ENCODE measurements at regions not wholly inside any gene's neighbourhood (a gene's known extent, or its start where the extent isn't known, plus 50 kb on each side); places are given as distances from the start of the nearest gene placed in this dataset.
"Not testable (repeated sequence)": the region's sequence is repeated elsewhere in the genome, so short reads cannot be mapped to it uniquely, and the experiment has no call there.

- DNase-seq = peak; percentile 59
- CTCF ChIA-PET = no interaction called here
- H3K27me3 Mint-ChIP-seq (ENCODE audit: low read depth) = no peaks in the 10 kb centered on the region
- H3K27ac Mint-ChIP-seq = no peak overlapping the region
- no peaks in the 10 kb centered on the region for H3K36me3 Mint-ChIP-seq (ENCODE audit: low read depth)
- no peaks in the 10 kb centered on the region for H3K9me3 Mint-ChIP-seq
- intact Hi-C loops (cut with micrococcal nuclease) = no loop called here
- no peak overlapping the region for H3K4me3 Mint-ChIP-seq
- peaks cover 7% of the 10 kb centered on the region for H3K4me1 Mint-ChIP-seq (ENCODE audit: low read depth)
These were observed 62.6 kb upstream of the PMEPA1 start for GRCh38 chr20:57772349-57772964.

GRCh38 chr20:57770852-57771720 is 61.3 kb upstream of the PMEPA1 start:
- Mint-ChIP-seq H3K27ac (no peak overlapping the region), H3K36me3 (ENCODE audit: low read depth) (no peaks in the 10 kb centered on the region), H3K4me1 (ENCODE audit: low read depth) (peaks cover 7% of the 10 kb centered on the region), H3K4me3 (no peak overlapping the region), H3K27me3 (ENCODE audit: low read depth) (no peaks in the 10 kb centered on the region), H3K9me3 (no peaks in the 10 kb centered on the region)
- CTCF ChIA-PET = no interaction called here
- intact Hi-C loops (cut with micrococcal nuclease) = no loop called here
- DNase-seq = no peak

- H3K36me3 Mint-ChIP-seq (ENCODE audit: low read depth); H3K4me3 Mint-ChIP-seq; H3K4me1 Mint-ChIP-seq (ENCODE audit: low read depth); H3K27me3 Mint-ChIP-seq (ENCODE audit: low read depth); H3K9me3 Mint-ChIP-seq; H3K27ac Mint-ChIP-seq; DNase-seq; intact Hi-C loops (cut with micrococcal nuclease): not testable (repeated sequence)
- CTCF ChIA-PET = interaction anchor here (0.7 kb wide), 1 partner anchor 228 kb away, joined by 3 read pairs; no protein-coding TSS in a partner anchor
These were observed 60.6 kb upstream of the PMEPA1 start for GRCh38 chr20:57770401-57770800.

GRCh38 chr20:57769756-57770155 is 59.9 kb upstream of the PMEPA1 start:
- no peak for DNase-seq
- Mint-ChIP-seq H3K4me3 (no peak overlapping the region), H3K27ac (no peak overlapping the region), H3K36me3 (ENCODE audit: low read depth) (no peaks in the 10 kb centered on the region), H3K9me3 (no peaks in the 10 kb centered on the region), H3K27me3 (ENCODE audit: low read depth) (no peaks in the 10 kb centered on the region), H3K4me1 (ENCODE audit: low read depth) (peaks cover 7% of the 10 kb centered on the region)
- CTCF ChIA-PET = interaction anchor here (0.7 kb wide), 1 partner anchor 229 kb away, joined by 3 read pairs; no protein-coding TSS in a partner anchor
- intact Hi-C loops (cut with micrococcal nuclease) = no loop called here

GRCh38 chr20:57768519-57768918 is 58.7 kb upstream of the PMEPA1 start:
- intact Hi-C loops (cut with micrococcal nuclease) = no loop called here
- DNase-seq = no peak
- H3K27ac Mint-ChIP-seq = no peak overlapping the region
- CTCF ChIA-PET = no interaction called here
- no peaks in the 10 kb centered on the region for H3K27me3 Mint-ChIP-seq (ENCODE audit: low read depth)
- no peaks in the 10 kb centered on the region for H3K9me3 Mint-ChIP-seq
- no peak overlapping the region for H3K4me3 Mint-ChIP-seq
- H3K36me3 Mint-ChIP-seq (ENCODE audit: low read depth) = no peaks in the 10 kb centered on the region
- peaks cover 7% of the 10 kb centered on the region for H3K4me1 Mint-ChIP-seq (ENCODE audit: low read depth)

GRCh38 chr20:57767441-57767840 is 57.6 kb upstream of the PMEPA1 start:
- H3K9me3 Mint-ChIP-seq = no peaks in the 10 kb centered on the region
- no peaks in the 10 kb centered on the region for H3K36me3 Mint-ChIP-seq (ENCODE audit: low read depth)
- intact Hi-C loops (cut with micrococcal nuclease) = no loop called here
- H3K27ac Mint-ChIP-seq = no peak overlapping the region
- no peak overlapping the region for H3K4me3 Mint-ChIP-seq
- H3K4me1 Mint-ChIP-seq (ENCODE audit: low read depth) = peaks cover 7% of the 10 kb centered on the region
- H3K27me3 Mint-ChIP-seq (ENCODE audit: low read depth) = no peaks in the 10 kb centered on the region
- no peak for DNase-seq
- CTCF ChIA-PET = interaction anchor here (0.7 kb wide), 1 partner anchor 194 kb away, joined by 3 read pairs; no protein-coding TSS in a partner anchor

- H3K27ac Mint-ChIP-seq = no peak overlapping the region
- no peaks in the 10 kb centered on the region for H3K4me1 Mint-ChIP-seq (ENCODE audit: low read depth)
- H3K4me3 Mint-ChIP-seq = no peak overlapping the region
- CTCF ChIA-PET = no interaction called here
- DNase-seq = no peak
- no peaks in the 10 kb centered on the region for H3K27me3 Mint-ChIP-seq (ENCODE audit: low read depth)
- H3K9me3 Mint-ChIP-seq = no peaks in the 10 kb centered on the region
- no peaks in the 10 kb centered on the region for H3K36me3 Mint-ChIP-seq (ENCODE audit: low read depth)
- intact Hi-C loops (cut with micrococcal nuclease) = no loop called here
These were observed 53.4 kb upstream of the PMEPA1 start for GRCh38 chr20:57763235-57763595.

GRCh38 chr20:57762531-57763234 is 52.9 kb upstream of the PMEPA1 start:
- H3K36me3 Mint-ChIP-seq (ENCODE audit: low read depth) = no peaks in the 10 kb centered on the region
- no peaks in the 10 kb centered on the region for H3K9me3 Mint-ChIP-seq
- no peak for DNase-seq
- H3K4me1 Mint-ChIP-seq (ENCODE audit: low read depth) = no peaks in the 10 kb centered on the region
- no peak overlapping the region for H3K27ac Mint-ChIP-seq
- no peak overlapping the region for H3K4me3 Mint-ChIP-seq
- intact Hi-C loops (cut with micrococcal nuclease) = no loop called here
- CTCF ChIA-PET = no interaction called here
- H3K27me3 Mint-ChIP-seq (ENCODE audit: low read depth) = no peaks in the 10 kb centered on the region

GRCh38 chr20:57761413-57761734 is 51.6 kb upstream of the PMEPA1 start:
- no peak overlapping the region for H3K4me3 Mint-ChIP-seq
- no peaks in the 10 kb centered on the region for H3K9me3 Mint-ChIP-seq
- no peak for DNase-seq
- CTCF ChIA-PET = no interaction called here
- no peaks in the 10 kb centered on the region for H3K4me1 Mint-ChIP-seq (ENCODE audit: low read depth)
- intact Hi-C loops (cut with micrococcal nuclease) = no loop called here
- H3K27ac Mint-ChIP-seq = no peak overlapping the region
- no peaks in the 10 kb centered on the region for H3K36me3 Mint-ChIP-seq (ENCODE audit: low read depth)
- H3K27me3 Mint-ChIP-seq (ENCODE audit: low read depth) = peaks cover 2% of the 10 kb centered on the region

GRCh38 chr20:57760698-57761412 is 51.0 kb upstream of the PMEPA1 start:
- Mint-ChIP-seq H3K4me1 (ENCODE audit: low read depth) (no peaks in the 10 kb centered on the region), H3K4me3 (no peak overlapping the region), H3K36me3 (ENCODE audit: low read depth) (no peaks in the 10 kb centered on the region), H3K9me3 (no peaks in the 10 kb centered on the region), H3K27ac (no peak overlapping the region), H3K27me3 (ENCODE audit: low read depth) (peaks cover 2% of the 10 kb centered on the region)
- DNase-seq = no peak
- intact Hi-C loops (cut with micrococcal nuclease) = no loop called here
- CTCF ChIA-PET = no interaction called here

- DNase-seq = no peak
- H3K4me1 Mint-ChIP-seq (ENCODE audit: low read depth) = no peaks in the 10 kb centered on the region
- CTCF ChIA-PET = no interaction called here
- no peak overlapping the region for H3K4me3 Mint-ChIP-seq
- no peaks in the 10 kb centered on the region for H3K36me3 Mint-ChIP-seq (ENCODE audit: low read depth)
- no peak overlapping the region for H3K27ac Mint-ChIP-seq
- H3K9me3 Mint-ChIP-seq = no peaks in the 10 kb centered on the region
- peaks cover 2% of the 10 kb centered on the region for H3K27me3 Mint-ChIP-seq (ENCODE audit: low read depth)
- intact Hi-C loops (cut with micrococcal nuclease) = no loop called here
These were observed 49.9 kb upstream of the PMEPA1 start for GRCh38 chr20:57759724-57760123.
